Prostate gland (tissue), 2 donors: ENCODE measurements at regions not wholly inside any gene's neighbourhood (a gene's known extent, or its start where the extent isn't known, plus 50 kb on each side); places are given as distances from the start of the nearest gene placed in this dataset.

Experiments used
- CTCF ChIP-seq, 4 experiments: fragments of 200-600 bp in 2 of 4; fragments of 450-650 bp in 2 of 4; sonication (generic) in 2 of 4; IDR thresholded peaks; 1 replicate in 3 of 4; 2 replicates in 1 of 4; pipeline ENCODE4 v1.5.1; 2016 to 2019; ENCODE audit warnings: antibody characterized with exemption in 4 of 4, mild to moderate bottlenecking in 2 of 4, moderate library complexity in 2 of 4
- POLR2A ChIP-seq: fragments of 450-650 bp; IDR thresholded peaks from one replicate; pipeline ENCODE4 v1.6.1; 2016; ENCODE audit warnings: antibody characterized with exemption, mild to moderate bottlenecking

GRCh38 chr14:86911486-86911885, 1081.5 kb downstream of the GALC start:
- TF ChIP-seq POLR2A = no peak
- no peak for TF ChIP-seq CTCF (IDR thresholded peaks at IDR 0.05)
